SIG-M5 treated with dmso at 0.1 percent for 504 hours (cell line): ENCODE measurements at regions not wholly inside any gene's neighbourhood (a gene's known extent, or its start where the extent isn't known, plus 50 kb on each side); places are given as distances from the start of the nearest gene placed in this dataset.

Experiments used
- DNase-seq: peaks from one replicate; lab custom pipeline; 2025; ENCODE audit not compliant: unreplicated experiment; lab: John Stamatoyannopoulos, UW

DNA sequence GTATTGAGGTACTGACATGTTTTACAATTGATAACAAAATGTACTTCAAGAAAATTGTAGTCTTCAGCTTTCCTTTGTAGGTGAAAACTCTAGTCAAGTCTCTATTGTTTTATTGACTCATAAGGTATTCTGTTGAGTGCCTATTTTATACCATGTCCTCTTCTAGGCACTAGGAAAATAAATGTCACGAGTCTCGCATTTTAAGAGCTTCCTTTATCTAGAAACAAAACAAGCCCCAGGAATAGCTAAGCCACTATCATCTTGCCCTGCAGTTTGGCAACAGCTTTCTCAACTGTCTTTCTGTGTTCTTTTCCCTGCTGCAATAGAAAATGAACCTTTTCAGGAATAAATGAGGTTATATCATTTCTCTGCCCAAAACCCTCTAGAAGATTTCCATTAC, 288.5 kb upstream of the NEGR1 start:
- no peak for DNase-seq

DNA sequence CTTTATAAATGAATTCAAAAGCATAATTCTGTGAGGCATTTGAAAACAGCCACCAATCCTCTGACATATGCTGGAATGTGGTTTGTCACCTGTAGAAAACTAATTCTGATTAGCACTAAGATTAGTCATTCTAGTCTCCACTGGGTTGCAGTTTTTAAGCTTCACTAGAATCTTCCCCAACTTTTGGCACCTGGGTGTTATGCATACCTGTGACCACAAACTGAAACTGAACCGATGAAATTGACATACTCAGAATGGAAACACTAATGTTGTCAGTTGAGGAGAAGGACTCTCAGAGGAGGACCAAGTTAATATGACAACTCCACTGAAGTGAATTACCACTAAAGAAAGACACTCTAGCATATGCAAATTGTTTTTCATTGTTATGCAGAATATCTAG, 285.8 kb upstream of the NEGR1 start:
- no peak for DNase-seq

DNA sequence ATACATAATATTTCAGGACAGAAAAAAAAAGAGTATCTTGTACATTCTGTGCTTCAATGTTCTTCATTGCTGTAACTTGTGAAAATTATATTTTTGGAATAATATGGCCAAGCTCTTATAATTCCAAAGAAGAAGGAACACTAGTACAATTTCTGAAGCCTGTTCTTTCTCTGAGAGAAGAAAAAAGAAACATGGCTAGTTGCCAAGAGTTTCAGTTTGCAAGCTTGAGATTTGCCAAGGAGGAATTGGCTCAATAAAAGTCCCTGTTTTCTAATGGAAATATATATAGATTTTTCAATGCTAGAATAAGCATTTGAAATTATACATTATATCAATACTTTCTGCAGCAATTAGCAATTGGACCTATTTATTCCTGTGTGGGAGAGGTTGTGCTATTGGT, 285.2 kb upstream of the NEGR1 start:
- DNase-seq: no peak

DNA sequence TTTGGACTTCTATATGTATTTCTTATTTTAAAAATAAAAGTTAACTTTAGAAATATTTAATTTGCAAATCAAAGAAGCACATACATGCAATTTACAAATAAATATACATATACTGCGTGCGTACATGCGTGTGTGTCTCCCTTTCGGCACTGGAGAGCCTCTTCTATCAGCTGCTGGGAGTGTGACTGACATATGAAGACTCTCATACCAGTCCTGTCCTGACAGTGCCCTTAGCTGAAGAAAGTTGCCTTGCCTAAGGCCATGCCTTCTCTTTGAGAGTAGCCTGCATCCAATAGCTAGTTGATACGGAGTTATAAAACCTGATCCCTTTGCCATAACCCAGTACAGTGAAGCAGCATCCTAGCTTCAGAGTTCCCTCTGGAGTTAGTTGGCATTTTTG, 282.4 kb upstream of the NEGR1 start:
- no peak for DNase-seq

DNA sequence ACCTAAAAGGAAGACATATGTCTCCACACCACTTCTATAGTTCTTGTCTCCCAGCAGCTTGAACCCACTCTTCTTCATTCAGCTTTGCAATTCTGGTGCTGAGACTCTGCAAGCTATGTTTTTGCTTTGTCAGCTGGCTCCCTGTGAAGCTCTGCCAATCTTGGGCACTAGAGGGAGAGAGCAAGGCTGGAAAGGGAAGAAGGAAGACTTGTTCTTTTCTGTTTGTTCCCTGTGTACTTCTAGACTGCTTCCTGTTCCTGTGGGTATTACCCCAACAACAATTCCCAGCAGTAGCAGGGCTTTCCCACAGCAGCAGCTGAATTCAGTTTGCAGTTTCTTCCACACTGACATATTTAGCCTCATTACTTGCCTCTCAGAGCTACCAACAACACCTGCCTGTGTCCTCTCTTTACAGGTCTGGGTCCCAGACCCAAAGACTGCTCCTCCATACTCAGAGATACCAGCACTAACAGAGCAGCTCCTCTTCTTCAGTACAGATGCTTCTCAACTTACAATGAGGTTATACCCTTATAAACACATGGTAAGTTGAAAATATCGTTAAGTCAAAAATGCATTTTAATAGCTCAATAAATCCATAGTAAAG, 275.2 kb upstream of the NEGR1 start:
- peak; percentile 4 for DNase-seq

DNA sequence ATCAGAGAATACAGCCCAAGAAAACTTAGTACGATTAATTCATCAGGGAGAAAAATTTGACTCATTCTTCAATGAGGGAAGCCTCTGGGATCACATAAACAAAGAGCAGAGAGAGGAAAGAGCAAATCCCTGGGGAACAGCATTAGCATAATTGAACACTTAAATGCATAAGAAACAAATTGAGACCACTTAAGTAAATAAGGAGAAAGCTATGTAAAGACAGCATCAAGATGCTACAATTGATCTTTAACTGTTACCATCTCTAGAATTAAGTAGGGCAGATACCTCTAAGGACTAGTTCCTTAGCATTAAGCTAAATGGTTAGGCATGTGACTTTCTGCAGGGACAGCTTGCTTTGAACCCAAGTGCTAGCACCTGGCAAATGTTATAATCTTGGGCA, 265.1 kb upstream of the NEGR1 start:
- DNase-seq: no peak

DNA sequence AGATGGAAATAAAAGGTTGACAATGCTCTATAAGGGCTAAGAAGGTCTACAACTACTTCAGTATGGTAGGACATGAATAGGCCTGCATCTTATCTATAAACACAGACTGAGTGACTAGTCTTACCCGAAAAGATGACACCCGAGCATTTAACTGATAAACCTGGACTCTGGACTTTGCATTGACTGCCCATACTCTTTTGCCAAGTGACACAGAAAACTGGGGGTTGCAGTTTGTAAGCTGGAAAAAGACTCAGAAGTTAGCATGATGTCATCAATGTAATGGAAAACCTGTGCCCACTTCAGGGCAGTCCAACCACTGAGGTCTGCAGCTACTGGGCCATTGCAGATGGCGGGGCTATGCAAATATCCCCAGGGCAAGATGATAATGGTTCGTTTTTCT, 258.3 kb upstream of the NEGR1 start:
- DNase-seq: no peak

DNA sequence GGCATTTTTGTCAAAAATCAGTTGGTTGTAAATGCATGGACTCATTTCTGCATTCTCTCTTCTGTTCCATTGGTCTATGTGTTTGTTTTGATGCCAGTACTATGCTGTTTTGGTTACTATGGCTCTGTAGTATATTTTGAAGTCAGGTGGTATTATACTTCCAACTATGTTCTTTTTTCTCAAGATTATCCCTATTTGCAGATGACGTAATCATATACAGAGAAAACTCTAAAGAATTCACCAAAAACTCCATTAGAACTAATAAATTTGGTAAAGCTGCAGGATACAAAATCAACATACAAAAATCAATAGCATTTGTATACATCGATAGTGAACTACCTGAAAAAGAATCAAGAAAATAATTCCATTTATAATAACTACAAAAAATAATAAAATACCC, 253.1 kb upstream of the NEGR1 start:
- no peak for DNase-seq

DNA sequence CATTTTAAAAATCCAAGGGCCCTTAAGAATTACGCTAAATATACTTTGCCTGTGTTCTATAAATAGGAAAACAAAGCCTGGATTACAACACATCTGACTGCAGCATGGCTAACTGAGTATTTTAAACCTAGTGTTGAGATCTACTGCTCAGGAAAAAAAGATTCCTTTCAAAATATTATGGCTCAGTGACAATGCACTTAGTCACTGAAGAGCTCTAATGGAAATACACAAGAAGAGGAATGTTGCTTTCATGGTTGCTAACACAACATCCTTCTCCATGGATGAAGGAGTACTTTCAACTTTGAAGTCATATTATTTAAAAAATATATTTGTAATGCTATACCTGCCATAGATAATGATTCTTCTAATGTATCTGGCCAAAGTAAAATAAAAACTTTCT, 248.3 kb upstream of the NEGR1 start:
- DNase-seq: no peak

DNA sequence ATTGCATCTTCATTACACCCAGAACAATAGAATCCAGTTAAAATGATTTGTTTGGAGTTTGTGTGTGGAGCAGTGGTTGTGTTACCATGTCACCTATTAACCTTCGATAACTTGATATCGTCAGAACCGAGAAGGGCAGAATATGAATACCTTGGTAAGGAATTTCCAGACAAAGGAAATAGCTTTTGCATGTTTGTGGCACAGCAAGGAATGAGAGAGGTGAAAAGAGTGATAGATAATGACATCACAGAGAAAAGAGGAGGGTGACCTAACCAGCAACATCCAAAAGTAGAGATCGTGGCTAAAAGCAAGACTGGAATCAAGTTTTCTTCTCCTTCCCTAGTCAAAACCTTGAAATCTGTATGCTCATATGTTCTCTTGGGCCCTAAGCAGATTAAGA, 244.6 kb upstream of the NEGR1 start:
- no peak for DNase-seq

DNA sequence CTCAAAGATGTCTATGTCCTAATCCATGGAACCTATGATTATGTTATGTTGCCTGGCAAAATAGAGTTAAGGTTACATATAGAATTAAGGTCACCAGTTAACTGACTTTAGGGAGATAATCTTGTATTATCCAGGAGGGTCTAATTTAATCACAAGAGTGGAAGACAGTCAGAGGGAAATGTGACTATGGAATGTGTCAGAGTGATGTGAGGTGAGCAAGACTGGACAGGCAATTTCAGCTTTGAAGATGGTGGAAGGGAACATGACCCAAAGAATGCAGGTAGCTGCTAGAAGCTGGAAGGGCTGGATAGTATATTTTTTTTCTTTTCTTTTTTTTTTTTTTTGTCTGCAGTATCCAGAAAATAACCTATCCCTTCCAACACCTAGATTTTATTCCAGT, 241.7 kb upstream of the NEGR1 start:
- DNase-seq: no peak

DNA sequence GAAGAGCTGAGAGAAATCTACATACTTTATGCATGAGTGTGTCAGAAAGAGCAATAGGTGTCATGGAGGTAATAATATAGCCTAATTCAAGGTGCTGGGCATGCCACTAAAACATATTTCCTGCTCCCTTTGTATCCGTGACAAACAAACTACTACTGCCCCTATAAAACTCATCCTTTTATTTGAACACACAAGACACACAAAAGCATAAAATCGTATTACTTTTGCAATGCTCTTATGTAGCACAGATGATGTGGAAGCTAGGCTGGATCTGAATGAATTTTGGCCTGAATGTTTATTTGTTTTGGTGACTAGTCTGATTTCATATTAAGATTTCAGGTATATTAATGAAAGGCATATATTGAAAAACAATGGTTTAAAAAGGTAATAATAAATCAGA, 239.3 kb upstream of the NEGR1 start:
- no peak for DNase-seq

DNA sequence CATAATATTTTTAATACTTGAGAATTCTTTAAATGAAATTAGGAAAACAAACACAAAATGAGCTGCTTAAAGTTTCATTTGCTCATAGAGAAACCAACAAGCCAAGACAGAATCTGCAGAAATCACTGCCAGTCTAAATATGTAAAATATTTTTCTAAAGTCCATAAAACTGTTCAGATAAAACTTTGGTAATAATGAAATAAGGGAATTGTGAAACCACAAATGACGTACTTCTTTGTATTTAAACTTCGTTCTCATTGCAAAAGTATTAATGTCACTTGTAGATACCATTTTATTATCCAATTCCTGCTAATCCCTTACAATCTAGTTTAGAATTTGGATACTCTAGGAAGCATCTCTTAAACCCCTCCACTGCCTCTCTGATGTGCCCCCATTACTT, 234.5 kb upstream of the NEGR1 start:
- DNase-seq: no peak

DNA sequence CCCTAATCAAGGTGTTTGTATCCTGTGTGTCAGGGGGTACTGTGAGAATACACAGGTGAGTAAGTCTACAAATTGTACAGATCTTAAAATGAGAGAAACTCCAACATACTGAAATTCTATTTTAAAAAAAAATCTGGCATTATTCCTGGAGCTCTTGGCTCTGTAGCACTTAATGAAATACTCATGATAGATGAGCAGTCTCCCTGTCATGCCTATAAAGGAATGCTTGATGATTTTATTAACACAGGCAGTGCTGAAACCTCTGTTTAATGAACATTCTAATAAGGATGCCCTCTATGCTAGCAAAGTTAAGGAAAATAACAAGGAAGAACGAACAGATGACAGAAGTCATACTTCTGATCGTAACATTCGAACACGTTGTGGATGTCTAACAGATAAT, 233.9 kb upstream of the NEGR1 start:
- DNase-seq: no peak

DNA sequence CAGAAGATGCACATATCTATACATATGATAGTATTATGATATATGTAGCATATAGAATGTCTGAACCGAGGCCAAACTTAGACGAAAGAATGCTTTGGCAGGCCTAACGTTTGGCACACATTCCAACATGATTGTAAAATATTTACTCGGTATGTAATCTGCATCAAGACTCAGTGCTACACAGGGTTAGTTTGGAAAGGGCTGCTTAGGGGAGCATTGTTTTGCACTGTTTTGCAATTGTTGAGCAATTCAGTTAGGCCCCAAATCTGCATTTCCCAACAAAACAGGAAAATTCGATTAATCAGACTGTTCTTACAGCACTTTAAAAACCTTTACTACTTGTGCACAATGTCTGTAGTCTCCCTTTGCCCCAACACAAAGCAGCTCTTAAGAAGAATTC, 216.0 kb upstream of the NEGR1 start:
- DNase-seq: no peak

DNA sequence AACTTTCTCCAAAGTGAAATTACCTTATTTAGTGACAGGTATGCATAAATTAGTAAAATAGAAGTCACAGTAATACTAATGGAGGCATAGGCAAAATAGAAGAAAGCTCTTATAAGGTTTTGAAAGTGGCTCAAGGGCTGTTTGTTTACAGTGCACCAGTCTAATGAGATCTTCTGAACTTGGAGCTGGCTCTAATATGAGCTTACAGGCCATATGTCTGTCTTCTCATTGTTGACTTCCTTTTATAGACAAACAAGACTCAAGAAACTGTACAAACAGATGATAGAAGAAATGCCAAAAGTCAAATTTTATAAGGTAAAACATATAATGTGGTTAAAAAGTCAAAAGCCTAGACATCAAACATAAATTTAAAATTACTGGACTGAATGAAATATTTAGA, 207.5 kb upstream of the NEGR1 start:
- DNase-seq: no peak

DNA sequence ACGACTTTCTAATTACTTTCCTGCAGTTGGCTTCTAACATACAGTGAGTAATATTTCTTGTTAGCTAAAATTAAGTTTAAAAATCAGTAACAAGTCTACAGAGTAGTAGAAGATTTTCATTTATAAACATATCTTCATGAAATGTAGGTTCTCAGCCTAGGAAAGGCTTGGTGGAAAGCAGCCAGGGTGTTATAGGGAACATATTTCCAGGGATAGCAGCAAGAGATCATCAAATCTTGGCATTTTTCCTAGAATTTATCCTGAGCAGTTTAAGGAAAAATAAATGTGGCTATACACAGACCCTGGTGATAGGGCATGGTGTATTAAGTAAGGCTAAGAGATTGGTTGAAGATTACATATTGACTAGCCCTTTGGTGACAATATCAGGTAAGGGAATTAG, 203.5 kb upstream of the NEGR1 start:
- no peak for DNase-seq

DNA sequence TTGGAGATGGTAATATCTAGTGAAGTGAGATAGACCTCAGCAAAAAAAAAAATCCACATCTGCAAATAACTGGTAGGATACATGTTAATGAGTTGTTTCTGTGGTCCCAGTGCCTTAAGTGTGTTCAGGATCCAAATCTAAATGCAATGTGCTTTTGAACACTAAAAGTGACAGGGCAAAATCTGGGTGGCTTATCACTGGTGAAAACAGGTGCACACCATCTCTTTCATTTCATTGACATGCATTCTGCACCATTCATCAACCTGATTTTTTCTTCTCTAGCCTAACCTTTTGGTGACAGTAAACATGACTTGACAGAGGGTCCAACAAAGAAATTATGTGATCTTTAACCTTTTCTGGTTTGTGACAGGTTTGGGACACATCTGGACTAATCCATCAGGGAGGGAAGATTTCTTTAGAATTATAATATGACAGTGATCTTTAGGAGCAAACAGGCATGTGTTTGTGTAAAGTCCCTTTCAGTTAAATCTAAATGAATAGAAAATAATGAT, 201.6 kb upstream of the NEGR1 start:
- DNase-seq: no peak

DNA sequence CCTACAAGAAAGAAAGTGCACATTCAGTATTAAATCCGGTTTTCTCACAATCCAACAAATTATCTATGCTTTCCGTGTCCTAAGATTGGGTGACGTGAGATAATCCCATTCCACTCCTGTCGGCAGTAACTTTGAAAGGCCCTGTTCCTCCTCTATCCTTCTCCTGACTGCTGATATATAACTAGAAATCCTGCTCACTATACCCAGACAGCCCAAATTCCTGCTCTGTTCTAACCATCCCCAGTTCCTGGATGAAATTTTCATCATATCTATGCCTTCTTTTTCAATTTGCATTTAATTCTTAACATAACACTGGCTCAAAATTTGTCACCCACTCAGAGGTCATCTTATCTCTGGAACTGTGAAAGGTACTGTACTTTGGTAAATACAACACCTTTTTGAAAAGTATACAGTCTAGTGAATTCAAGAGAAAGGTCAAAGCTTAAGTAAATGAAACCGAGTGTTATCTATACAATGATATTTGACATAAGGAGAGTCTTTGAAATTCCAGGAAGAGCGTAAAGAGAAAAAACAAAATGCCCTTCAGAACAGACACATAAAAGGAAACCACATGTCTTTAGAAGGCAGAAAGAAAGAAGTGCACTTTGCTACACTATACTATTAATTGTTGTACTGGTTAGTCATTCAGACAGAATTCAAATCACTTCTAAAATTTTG, 200.5 kb upstream of the NEGR1 start:
- no peak for DNase-seq

DNA sequence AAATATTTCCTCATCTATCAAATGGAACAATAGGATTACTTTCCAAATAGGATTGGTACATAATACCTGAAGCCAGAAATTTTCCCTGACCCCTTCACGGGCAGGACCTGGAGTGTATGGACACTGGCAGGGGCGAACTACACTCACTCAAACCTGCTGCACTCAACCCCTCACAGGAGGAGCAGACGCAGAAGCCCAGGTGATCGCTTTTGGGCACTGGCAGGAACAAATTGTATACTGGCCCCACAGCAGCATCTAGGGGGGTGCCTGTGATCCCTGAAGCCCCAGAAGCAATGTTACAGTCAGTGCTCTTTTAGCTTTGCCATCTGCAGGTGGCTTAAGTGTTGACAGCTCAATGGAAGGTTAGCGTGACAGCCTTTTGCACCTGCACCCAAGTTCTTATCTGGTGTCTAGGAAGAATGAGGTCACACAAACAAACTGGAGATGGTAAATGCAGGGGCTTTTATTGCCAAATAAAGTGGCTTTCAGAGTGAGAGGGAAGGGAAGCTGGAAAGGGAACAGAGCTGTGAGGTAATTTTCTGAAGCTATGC, 199.2 kb upstream of the NEGR1 start:
- DNase-seq: no peak

DNA sequence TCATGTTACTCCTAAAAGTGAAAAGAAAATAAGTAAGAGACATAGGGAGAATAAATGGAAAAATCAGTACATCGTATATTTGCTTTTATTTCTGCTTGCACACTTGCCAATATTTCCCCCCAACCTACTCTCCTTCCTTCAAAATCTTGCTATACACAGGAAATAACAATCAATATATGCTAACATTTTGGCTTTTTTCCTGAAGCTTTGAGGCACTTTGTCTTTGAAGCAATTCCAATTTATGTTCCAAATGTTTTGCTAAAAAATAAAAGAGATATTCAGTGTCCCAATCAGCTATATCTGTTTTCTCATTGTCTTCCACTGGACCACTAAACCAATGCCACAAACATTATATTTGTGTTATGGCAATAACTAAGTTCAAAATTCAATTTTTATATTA, 184.0 kb upstream of the NEGR1 start:
- no peak for DNase-seq

DNA sequence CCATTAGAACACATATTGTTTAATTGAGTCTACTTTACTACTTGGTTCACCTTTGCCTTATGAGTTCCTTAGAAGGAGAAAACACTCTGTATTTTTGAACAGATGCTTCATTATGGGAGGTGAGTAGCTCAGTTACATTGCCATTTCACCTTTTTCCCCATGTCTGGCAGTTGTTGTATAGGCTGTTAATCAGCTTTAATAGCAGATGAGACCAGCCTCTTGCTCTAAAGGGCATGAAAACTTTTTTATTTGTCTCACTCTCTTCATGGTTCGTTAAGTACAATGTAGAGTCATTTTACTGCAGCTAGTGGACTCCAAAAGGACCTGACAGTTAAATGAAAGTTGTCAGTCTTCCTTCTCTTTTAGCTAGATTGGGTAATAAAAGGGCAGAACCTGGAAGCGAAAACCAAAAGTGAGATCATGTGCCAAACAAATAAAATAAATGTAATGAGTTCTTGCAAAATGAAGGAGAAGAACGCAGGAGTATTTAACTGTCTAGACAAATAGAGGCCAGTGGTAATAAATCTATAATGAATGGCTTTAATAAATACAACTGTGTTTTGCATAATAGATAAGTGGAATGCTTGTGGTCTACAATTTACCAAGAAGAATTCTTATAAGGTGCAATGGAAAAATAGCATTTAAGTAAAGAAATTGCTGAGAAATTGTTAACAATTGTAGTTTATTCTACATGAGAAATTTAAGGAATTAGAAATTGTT, 180.0 kb upstream of the NEGR1 start:
- DNase-seq: no peak
